ENCODE measurements at regions not wholly inside any gene's neighbourhood (a gene's known extent, or its start where the extent isn't known, plus 50 kb on each side); places are given as distances from the start of the nearest gene placed in this dataset.
"Not testable (repeated sequence)": the region's sequence is repeated elsewhere in the genome, so short reads cannot be mapped to it uniquely, and the experiment has no call there.

DNA sequence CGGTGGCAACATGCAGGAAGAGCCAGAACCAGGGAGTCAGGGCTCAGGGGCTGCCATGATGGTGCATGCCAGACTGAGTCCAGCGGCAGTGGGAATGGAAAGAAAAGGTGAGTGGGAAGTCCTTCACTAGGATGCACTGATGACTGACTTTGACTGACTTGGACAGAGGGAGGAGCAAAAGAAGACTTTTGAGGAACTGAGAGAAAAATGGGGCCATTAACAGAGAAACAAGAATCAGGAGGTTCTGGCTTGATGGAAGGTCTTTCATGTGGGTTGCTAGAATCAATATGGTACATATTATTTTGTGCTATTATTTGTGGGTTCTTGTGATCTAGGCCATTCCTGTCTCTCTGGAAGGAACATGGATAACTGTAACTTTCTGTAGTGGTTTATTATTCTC, 454.6 kb upstream of the PROX1 start:
- no peaks in the 10 kb centered on the region for H3K36me3 Mint-ChIP-seq (ENCODE audit: low read depth)
- H3K9me3 Mint-ChIP-seq = no peaks in the 10 kb centered on the region
- H3K27me3 Mint-ChIP-seq (ENCODE audit: low read depth) = no peaks in the 10 kb centered on the region
- H3K27ac Mint-ChIP-seq = no peak overlapping the region
- no peak overlapping the region for H3K4me3 Mint-ChIP-seq
- H3K4me1 Mint-ChIP-seq (ENCODE audit: low read depth) = no peaks in the 10 kb centered on the region

DNA sequence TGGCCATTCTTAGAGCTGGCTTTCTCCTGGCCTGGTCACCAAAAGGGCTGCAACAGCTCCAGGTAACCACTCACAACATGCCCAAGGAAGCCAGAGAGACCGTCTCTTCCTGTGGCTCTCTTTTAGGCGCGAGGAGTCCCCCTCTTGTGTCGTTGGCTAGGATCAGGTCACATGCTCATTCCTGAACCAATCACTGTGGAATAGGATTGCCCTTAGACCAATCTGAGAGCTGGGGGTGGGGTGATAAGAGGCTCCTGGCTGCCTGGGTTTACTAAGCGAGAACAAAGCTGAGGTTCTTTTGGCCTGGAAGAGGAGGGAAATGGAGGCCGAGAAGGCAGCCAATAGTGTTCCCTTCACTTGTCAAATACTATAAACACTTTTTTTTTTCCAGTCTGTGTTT, 452.1 kb upstream of the PROX1 start:
- Mint-ChIP-seq H3K27me3 (ENCODE audit: low read depth) (no peaks in the 10 kb centered on the region), H3K36me3 (ENCODE audit: low read depth) (no peaks in the 10 kb centered on the region), H3K4me3 (no peak overlapping the region), H3K27ac (no peak overlapping the region), H3K9me3 (no peaks in the 10 kb centered on the region), H3K4me1 (ENCODE audit: low read depth) (no peaks in the 10 kb centered on the region)

- no peak overlapping the region for H3K4me3 Mint-ChIP-seq
- no peaks in the 10 kb centered on the region for H3K36me3 Mint-ChIP-seq (ENCODE audit: low read depth)
- no peaks in the 10 kb centered on the region for H3K4me1 Mint-ChIP-seq (ENCODE audit: low read depth)
- no peaks in the 10 kb centered on the region for H3K9me3 Mint-ChIP-seq
- H3K27me3 Mint-ChIP-seq (ENCODE audit: low read depth) = no peaks in the 10 kb centered on the region
- no peak overlapping the region for H3K27ac Mint-ChIP-seq
These were observed 449.5 kb upstream of the PROX1 start for GRCh38 chr1:213538251-213538650.

DNA sequence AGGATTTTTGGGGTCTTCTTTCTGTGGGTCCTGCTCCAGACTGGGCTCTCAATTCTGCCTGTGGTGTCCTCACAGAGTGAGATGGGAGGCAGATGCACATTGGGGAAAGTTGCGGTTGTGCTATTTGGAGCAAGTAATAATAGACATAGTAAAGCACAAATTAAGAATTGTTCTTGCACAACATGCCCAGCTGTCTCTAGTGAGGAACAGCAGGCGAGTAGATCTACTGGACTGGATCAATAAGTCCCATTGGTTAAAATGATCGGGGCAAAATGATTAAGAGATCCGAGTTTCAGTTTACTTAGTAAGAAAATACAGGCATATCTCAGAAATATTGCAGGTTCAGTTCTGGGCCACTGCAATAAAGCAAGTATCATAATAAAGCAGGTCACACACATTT, 448.3 kb upstream of the PROX1 start:
- Mint-ChIP-seq H3K4me3 (no peak overlapping the region), H3K36me3 (ENCODE audit: low read depth) (no peaks in the 10 kb centered on the region), H3K27me3 (ENCODE audit: low read depth) (no peaks in the 10 kb centered on the region), H3K4me1 (ENCODE audit: low read depth) (no peaks in the 10 kb centered on the region), H3K27ac (no peak overlapping the region), H3K9me3 (no peaks in the 10 kb centered on the region)

GRCh38 chr1:213541641-213542040, 446.1 kb upstream of the PROX1 start:
- no peaks in the 10 kb centered on the region for H3K36me3 Mint-ChIP-seq (ENCODE audit: low read depth)
- H3K4me3 Mint-ChIP-seq = no peak overlapping the region
- no peaks in the 10 kb centered on the region for H3K9me3 Mint-ChIP-seq
- H3K27ac Mint-ChIP-seq = no peak overlapping the region
- H3K4me1 Mint-ChIP-seq (ENCODE audit: low read depth) = no peaks in the 10 kb centered on the region
- no peaks in the 10 kb centered on the region for H3K27me3 Mint-ChIP-seq (ENCODE audit: low read depth)

DNA sequence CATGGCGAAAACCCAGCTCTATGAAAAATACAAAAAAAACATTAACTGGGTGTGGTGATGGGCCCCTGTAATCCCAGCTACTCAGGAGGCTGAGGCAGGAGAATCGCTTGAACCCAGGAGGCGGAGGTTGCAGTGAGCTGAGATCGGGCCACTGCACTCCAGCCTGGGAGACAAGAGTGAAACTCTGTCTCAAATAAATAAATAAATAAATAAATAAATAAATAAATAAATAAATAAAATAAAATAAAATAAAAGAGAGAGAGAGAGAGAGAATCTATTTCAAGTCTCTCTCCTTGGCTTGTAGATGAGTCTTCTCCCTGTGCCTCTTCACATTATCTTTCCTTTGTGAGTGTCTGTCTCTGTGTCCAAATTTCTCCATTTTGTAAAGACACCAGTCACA, 442.6 kb upstream of the PROX1 start:
- not testable (repeated sequence) for H3K27me3 Mint-ChIP-seq (ENCODE audit: low read depth); H3K4me1 Mint-ChIP-seq (ENCODE audit: low read depth); H3K27ac Mint-ChIP-seq; H3K36me3 Mint-ChIP-seq (ENCODE audit: low read depth); H3K9me3 Mint-ChIP-seq; H3K4me3 Mint-ChIP-seq

DNA sequence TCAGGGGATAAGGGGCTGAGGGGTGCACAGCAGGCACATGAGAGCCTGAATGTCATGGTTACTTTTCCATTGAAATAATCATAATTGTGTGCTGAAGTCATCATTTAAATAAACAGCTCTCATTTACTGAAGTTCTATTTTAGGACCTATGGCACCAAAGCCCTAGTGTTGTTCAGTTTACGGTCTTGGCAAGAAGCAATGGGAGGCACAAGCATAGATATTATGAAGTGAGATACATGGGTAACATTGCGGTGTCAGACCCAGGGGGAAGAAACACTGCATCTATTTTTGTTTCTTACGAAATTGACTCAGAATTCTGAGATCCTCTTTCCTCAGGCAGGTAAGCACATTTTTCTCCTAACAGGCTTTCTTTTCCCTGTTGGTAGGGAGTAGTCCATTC, 437.8 kb upstream of the PROX1 start:
- Mint-ChIP-seq H3K36me3 (ENCODE audit: low read depth) (no peaks in the 10 kb centered on the region), H3K27ac (no peak overlapping the region), H3K4me3 (no peak overlapping the region), H3K27me3 (ENCODE audit: low read depth) (no peaks in the 10 kb centered on the region), H3K9me3 (no peaks in the 10 kb centered on the region), H3K4me1 (ENCODE audit: low read depth) (no peaks in the 10 kb centered on the region)

- Mint-ChIP-seq H3K4me1 (ENCODE audit: low read depth) (no peaks in the 10 kb centered on the region), H3K27ac (no peak overlapping the region), H3K4me3 (no peak overlapping the region), H3K27me3 (ENCODE audit: low read depth) (no peaks in the 10 kb centered on the region), H3K9me3 (no peaks in the 10 kb centered on the region), H3K36me3 (ENCODE audit: low read depth) (no peaks in the 10 kb centered on the region)
These were observed 437.0 kb upstream of the PROX1 start for GRCh38 chr1:213550804-213551203.

- Mint-ChIP-seq H3K27me3 (ENCODE audit: low read depth) (no peaks in the 10 kb centered on the region), H3K27ac (no peak overlapping the region), H3K9me3 (no peaks in the 10 kb centered on the region), H3K36me3 (ENCODE audit: low read depth) (no peaks in the 10 kb centered on the region), H3K4me3 (no peak overlapping the region), H3K4me1 (ENCODE audit: low read depth) (no peaks in the 10 kb centered on the region)
These were observed 435.7 kb upstream of the PROX1 start for GRCh38 chr1:213552045-213552444.

- no peaks in the 10 kb centered on the region for H3K27me3 Mint-ChIP-seq (ENCODE audit: low read depth)
- no peaks in the 10 kb centered on the region for H3K4me1 Mint-ChIP-seq (ENCODE audit: low read depth)
- H3K27ac Mint-ChIP-seq = no peak overlapping the region
- no peaks in the 10 kb centered on the region for H3K9me3 Mint-ChIP-seq
- no peaks in the 10 kb centered on the region for H3K36me3 Mint-ChIP-seq (ENCODE audit: low read depth)
- no peak overlapping the region for H3K4me3 Mint-ChIP-seq
These were observed 427.5 kb upstream of the PROX1 start for GRCh38 chr1:213560226-213560625.

- H3K9me3 Mint-ChIP-seq = no peaks in the 10 kb centered on the region
- no peaks in the 10 kb centered on the region for H3K4me1 Mint-ChIP-seq (ENCODE audit: low read depth)
- no peaks in the 10 kb centered on the region for H3K27me3 Mint-ChIP-seq (ENCODE audit: low read depth)
- no peak overlapping the region for H3K4me3 Mint-ChIP-seq
- H3K36me3 Mint-ChIP-seq (ENCODE audit: low read depth) = no peaks in the 10 kb centered on the region
- H3K27ac Mint-ChIP-seq = no peak overlapping the region
These were observed 425.9 kb upstream of the PROX1 start for GRCh38 chr1:213561870-213562269.

GRCh38 chr1:213564215-213564659, 423.5 kb upstream of the PROX1 start:
- Mint-ChIP-seq H3K27me3 (ENCODE audit: low read depth) (no peaks in the 10 kb centered on the region), H3K9me3 (no peaks in the 10 kb centered on the region), H3K36me3 (ENCODE audit: low read depth) (no peaks in the 10 kb centered on the region), H3K4me1 (ENCODE audit: low read depth) (no peaks in the 10 kb centered on the region), H3K27ac (no peak overlapping the region), H3K4me3 (no peak overlapping the region)

GRCh38 chr1:213568929-213569815, 418.6 kb upstream of the PROX1 start:
- no peak overlapping the region for H3K4me3 Mint-ChIP-seq
- H3K36me3 Mint-ChIP-seq (ENCODE audit: low read depth) = no peaks in the 10 kb centered on the region
- no peak overlapping the region for H3K27ac Mint-ChIP-seq
- no peaks in the 10 kb centered on the region for H3K9me3 Mint-ChIP-seq
- H3K27me3 Mint-ChIP-seq (ENCODE audit: low read depth) = peaks cover 6% of the 10 kb centered on the region
- H3K4me1 Mint-ChIP-seq (ENCODE audit: low read depth) = no peaks in the 10 kb centered on the region

- H3K27me3 Mint-ChIP-seq (ENCODE audit: low read depth) = peaks cover 6% of the 10 kb centered on the region
- H3K9me3 Mint-ChIP-seq = no peaks in the 10 kb centered on the region
- no peaks in the 10 kb centered on the region for H3K36me3 Mint-ChIP-seq (ENCODE audit: low read depth)
- no peaks in the 10 kb centered on the region for H3K4me1 Mint-ChIP-seq (ENCODE audit: low read depth)
- no peak overlapping the region for H3K4me3 Mint-ChIP-seq
- H3K27ac Mint-ChIP-seq = no peak overlapping the region
These were observed 418.0 kb upstream of the PROX1 start for GRCh38 chr1:213569816-213570150.

DNA sequence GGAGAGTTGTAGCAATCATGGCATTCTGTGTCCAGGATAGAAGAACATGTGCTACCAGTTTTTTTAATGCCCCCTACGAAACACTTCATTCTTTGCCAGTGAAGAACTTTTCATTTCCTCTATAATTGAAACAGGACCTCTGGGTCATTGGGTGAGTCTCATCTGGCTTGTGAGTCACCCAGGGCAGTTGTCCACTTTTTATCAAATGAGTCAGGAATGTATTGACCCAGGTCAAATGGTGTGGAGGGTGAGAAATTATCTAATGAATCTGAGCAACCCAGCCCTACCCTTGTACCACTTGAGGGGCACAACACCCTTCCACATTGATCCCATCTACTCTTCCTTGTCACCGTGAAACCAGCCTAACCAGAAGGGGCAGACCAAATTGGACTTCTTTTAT, 417.3 kb upstream of the PROX1 start:
- Mint-ChIP-seq H3K27ac (no peak overlapping the region), H3K27me3 (ENCODE audit: low read depth) (peaks cover 6% of the 10 kb centered on the region), H3K4me3 (no peak overlapping the region), H3K9me3 (no peaks in the 10 kb centered on the region), H3K36me3 (ENCODE audit: low read depth) (no peaks in the 10 kb centered on the region), H3K4me1 (ENCODE audit: low read depth) (no peaks in the 10 kb centered on the region)

- Mint-ChIP-seq H3K4me3 (no peak overlapping the region), H3K27ac (no peak overlapping the region)
These were observed 416.4 kb upstream of the PROX1 start for GRCh38 chr1:213571419-213571818.

More at GRCh38 chr1:213571419-213571818, 416.4 kb upstream of the PROX1 start:
- no peaks in the 10 kb centered on the region for H3K9me3 Mint-ChIP-seq
- peaks cover 6% of the 10 kb centered on the region for H3K27me3 Mint-ChIP-seq (ENCODE audit: low read depth)
- H3K36me3 Mint-ChIP-seq (ENCODE audit: low read depth) = no peaks in the 10 kb centered on the region
- no peaks in the 10 kb centered on the region for H3K4me1 Mint-ChIP-seq (ENCODE audit: low read depth)

All from T-helper 1 cell treated with Interleukin-12 subunit alpha and Interleukin-12 subunit beta and Interleukin-4 antibody, amounts not matched to agents 30 μg/mL and 1 μg/mL, for 36 hours (primary cell).